IMR-90 (cell line): ENCODE measurements at regions not wholly inside any gene's neighbourhood (a gene's known extent, or its start where the extent isn't known, plus 50 kb on each side); places are given as distances from the start of the nearest gene placed in this dataset.

Source experiments
- CTCF ChIP-seq: conservative IDR thresholded peaks from 2 replicates; pipeline ENCODE4 v1.5.1; 2012; ENCODE audit warnings: mild to moderate bottlenecking, low read depth, low read length, improper control_type of control experiment
- FOS ChIP-seq: fragments of 150-350 bp; IDR thresholded peaks from 2 replicates; pipeline ENCODE4 v1.6.1; 2016; ENCODE audit warnings: low read depth, low read length
- POLR2A ChIP-seq: IDR thresholded peaks from 2 replicates; pipeline ENCODE4 v1.6.1; 2012; ENCODE audit warnings: mild to moderate bottlenecking, low read depth, low read length
- RAD21 ChIP-seq: IDR thresholded peaks from 2 replicates; pipeline ENCODE4 v1.6.1; 2012; ENCODE audit warnings: low read length, improper control_type of control experiment
- USF2 ChIP-seq: fragments of 150-350 bp; IDR thresholded peaks from 2 replicates; pipeline ENCODE4 v1.6.1; 2017; ENCODE audit warnings: mild to moderate bottlenecking, antibody characterized with exemption, low read length, low read depth

GRCh38 chr2:146131048-146131447, 1611.1 kb upstream of the ZEB2 start:
- TF ChIP-seq RAD21, result no peak
- TF ChIP-seq POLR2A, result no peak
- TF ChIP-seq CTCF, result no peak
- TF ChIP-seq FOS, result no peak
- TF ChIP-seq USF2, result no peak
